ENCODE measurements at regions not wholly inside any gene's neighbourhood (a gene's known extent, or its start where the extent isn't known, plus 50 kb on each side); places are given as distances from the start of the nearest gene placed in this dataset.

GRCh38 chrX:39542316-39542715 lies 555.4 kb downstream of the BCOR start:
- ATAC-seq (no peak), DNase-seq (no peak)
- intact Hi-C loops (cut with DNase I) = no loop called here
- H3K4me3 ChIP-seq = no peak overlapping the region
- H3K4me1 ChIP-seq = no peaks in the 10 kb centered on the region
- no peak for TF ChIP-seq CTCF (IDR thresholded peaks at IDR 0.05)
- no peak overlapping the region for H3K27ac ChIP-seq
- peaks cover 0 to 10% (median 0%) of the 10 kb centered on the region in 11 donors for H3K9me3 ChIP-seq
- peaks cover 0 to 23% (median 0%) of the 10 kb centered on the region in 7 donors for H3K27me3 ChIP-seq
- H3K36me3 ChIP-seq = no peaks in the 10 kb centered on the region
- WGBS, 2 donors = 82 to 87% methylated on average over 12 of the region's 12 CpGs

DNA sequence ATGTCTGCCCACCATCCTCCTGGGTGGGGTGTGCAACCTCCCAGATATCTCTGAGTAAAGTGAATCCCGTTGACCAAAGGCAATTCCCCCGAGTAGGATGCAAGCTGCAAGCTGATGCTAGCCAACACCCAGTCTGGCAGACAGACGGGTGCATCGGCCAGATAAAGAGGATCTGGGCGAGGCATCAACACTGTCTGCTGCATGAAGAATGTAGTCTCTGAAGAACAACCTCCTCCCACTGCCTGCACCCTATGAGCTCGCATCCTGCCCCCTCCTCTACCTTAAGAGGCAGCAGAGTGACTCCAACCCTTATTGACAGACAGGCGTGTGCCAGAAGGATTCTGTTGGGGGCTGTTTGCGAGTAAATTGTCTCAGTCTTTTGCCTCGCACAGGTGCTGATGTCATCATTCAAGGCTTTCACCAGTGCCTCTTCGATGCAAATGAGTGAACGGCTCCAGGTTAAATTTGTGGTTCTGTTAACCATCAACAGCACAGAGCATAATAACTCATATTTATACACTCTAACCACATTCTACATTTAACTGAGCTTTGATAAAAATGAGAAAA lies 546.9 kb downstream of the BCOR start:
- no peaks in the 10 kb centered on the region for H3K9me3 ChIP-seq
- 54 to 60% methylated on average over 11 of the region's 11 CpGs for WGBS, 2 donors
- no peak for ATAC-seq

DNA sequence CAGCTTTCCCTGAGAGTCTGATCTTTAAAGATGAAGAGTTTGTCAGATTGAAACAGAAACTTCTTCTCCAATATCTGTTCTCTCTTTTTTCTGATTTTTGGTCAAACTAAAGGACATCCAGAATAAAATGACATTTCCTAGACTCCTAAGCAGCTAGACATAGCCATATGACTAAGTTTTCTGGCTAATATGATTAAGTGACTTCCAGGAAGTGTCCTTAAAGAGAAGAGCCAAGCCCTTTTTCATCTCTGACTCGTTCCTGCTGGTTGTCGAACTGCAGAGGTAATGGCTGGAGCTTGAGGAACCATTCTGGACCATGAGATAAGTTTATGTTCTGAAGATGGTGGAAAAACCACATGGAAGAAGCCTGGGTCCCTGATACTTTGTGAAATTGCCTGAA lies 546.0 kb downstream of the BCOR start:
- Histone ChIP-seq H3K9me3 (no peaks in the 10 kb centered on the region), H3K27me3 (peaks cover 0 to 16% (median 0%) of the 10 kb centered on the region in 7 donors), H3K36me3 (no peaks in the 10 kb centered on the region), H3K4me1 (no peaks in the 10 kb centered on the region), H3K4me3 (no peak overlapping the region), H3K27ac (no peak overlapping the region)
- 43 to 54% methylated on average over 2 of the region's 2 CpGs for WGBS, 2 donors
- DNase-seq (no peak), ATAC-seq (no peak)
- no peak for TF ChIP-seq CTCF (IDR thresholded peaks at IDR 0.05)
- intact Hi-C loops (cut with DNase I) = no loop called here

More for the DNA sequence above, 546.9 kb downstream of the BCOR start:
- H3K4me1 ChIP-seq = no peaks in the 10 kb centered on the region
- TF ChIP-seq CTCF (IDR thresholded peaks at IDR 0.05) = no peak
- peaks cover 0 to 16% (median 0%) of the 10 kb centered on the region in 7 donors for H3K27me3 ChIP-seq
- no peaks in the 10 kb centered on the region for H3K36me3 ChIP-seq
- intact Hi-C loops (cut with DNase I) = no loop called here
- DNase-seq = no peak
- no peak overlapping the region for H3K4me3 ChIP-seq
- no peak overlapping the region for H3K27ac ChIP-seq

- H3K4me1 ChIP-seq = no peaks in the 10 kb centered on the region
- H3K4me3 ChIP-seq = no peak overlapping the region
- WGBS, 2 donors = 99 to 100% methylated on average over 4 of the region's 4 CpGs
- H3K9me3 ChIP-seq = no peaks in the 10 kb centered on the region
- H3K27me3 ChIP-seq = peaks cover 0 to 21% (median 0%) of the 10 kb centered on the region in 7 donors
- TF ChIP-seq CTCF (IDR thresholded peaks at IDR 0.05) = no peak
- intact Hi-C loops (cut with DNase I) = no loop called here
- H3K36me3 ChIP-seq = no peaks in the 10 kb centered on the region
- no peak for ATAC-seq
- no peak for DNase-seq
- no peak overlapping the region for H3K27ac ChIP-seq
Measured at GRCh38 chrX:39555431-39555830, 542.3 kb downstream of the BCOR start.

Data from heart right ventricle (tissue), 16 donors.